22Rv1 (cell line): ENCODE measurements at regions not wholly inside any gene's neighbourhood (a gene's known extent, or its start where the extent isn't known, plus 50 kb on each side); places are given as distances from the start of the nearest gene placed in this dataset.

Experiments
- ZFX ChIP-seq: fragments of 450-650 bp; IDR thresholded peaks from 2 replicates; pipeline ENCODE4 v1.6.1; 2017; ENCODE audit warnings: antibody characterized with exemption, borderline replicate concordance
- TF ChIP-seq, protein P1 (sequence below): fragments of 450-650 bp; IDR thresholded peaks from 2 replicates; pipeline ENCODE4 v1.5.1; 2017; ENCODE audit warnings: mild to moderate bottlenecking

DNA sequence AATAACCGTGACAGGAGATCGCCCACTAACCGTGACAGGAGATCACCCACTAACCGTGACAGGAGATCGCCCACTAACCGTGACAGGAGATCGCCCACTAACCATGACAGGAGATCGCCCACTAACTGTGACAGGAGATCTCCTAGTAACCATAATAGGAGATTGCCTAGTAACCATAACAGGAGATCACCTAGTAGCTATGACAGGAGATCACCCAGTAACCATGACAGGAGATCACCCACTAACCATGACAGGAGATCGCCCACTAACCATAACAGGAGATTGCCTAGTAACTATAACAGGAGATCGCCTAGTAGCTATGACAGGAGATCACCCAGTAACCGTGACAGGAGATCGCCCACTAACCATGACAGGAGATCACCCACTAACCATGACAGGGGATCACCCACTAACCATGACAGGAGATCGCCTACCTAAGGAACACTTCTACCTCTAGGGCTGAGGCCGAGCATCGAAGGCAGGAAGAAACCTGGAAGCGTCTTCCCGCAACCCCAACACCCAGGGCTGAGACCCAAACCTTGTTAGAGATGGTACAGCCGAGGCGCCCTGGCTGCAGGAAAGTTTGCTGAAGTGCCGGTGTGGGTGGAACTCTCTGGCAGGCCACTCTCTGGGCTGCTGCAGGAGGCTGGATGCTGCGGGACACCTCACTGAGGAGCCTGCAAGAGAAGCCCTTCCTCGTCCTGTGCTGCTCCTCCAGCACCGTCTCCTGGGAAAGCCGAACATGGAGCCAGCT, 67.5 kb upstream of the THY1 start:
- TF ChIP-seq, protein P1, sequence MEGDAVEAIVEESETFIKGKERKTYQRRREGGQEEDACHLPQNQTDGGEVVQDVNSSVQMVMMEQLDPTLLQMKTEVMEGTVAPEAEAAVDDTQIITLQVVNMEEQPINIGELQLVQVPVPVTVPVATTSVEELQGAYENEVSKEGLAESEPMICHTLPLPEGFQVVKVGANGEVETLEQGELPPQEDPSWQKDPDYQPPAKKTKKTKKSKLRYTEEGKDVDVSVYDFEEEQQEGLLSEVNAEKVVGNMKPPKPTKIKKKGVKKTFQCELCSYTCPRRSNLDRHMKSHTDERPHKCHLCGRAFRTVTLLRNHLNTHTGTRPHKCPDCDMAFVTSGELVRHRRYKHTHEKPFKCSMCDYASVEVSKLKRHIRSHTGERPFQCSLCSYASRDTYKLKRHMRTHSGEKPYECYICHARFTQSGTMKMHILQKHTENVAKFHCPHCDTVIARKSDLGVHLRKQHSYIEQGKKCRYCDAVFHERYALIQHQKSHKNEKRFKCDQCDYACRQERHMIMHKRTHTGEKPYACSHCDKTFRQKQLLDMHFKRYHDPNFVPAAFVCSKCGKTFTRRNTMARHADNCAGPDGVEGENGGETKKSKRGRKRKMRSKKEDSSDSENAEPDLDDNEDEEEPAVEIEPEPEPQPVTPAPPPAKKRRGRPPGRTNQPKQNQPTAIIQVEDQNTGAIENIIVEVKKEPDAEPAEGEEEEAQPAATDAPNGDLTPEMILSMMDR = no peak
- no peak for TF ChIP-seq ZFX
